HG02610 (cell line): ENCODE measurements at regions not wholly inside any gene's neighbourhood (a gene's known extent, or its start where the extent isn't known, plus 50 kb on each side); places are given as distances from the start of the nearest gene placed in this dataset.
A peak's percentile ranks its signal among the peaks of the same experiment; 100 is the strongest.
"Not testable (repeated sequence)": the region's sequence is repeated elsewhere in the genome, so short reads cannot be mapped to it uniquely, and the experiment has no call there.

Experiments
- ATAC-seq: cut with Tn5 transposase; IDR thresholded peaks from one replicate; pipeline ENCODE4 v1.9.1; 2021; ENCODE audit warnings: mild to moderate bottlenecking, moderate library complexity; ENCODE audit not compliant: unreplicated experiment

GRCh38 chr7:82625377-82625776, 181.8 kb upstream of the CACNA2D1 start:
- ATAC-seq: no peak

GRCh38 chr7:82624965-82625364, 181.4 kb upstream of the CACNA2D1 start:
- ATAC-seq: no peak

GRCh38 chr7:82624337-82624736, 180.8 kb upstream of the CACNA2D1 start:
- ATAC-seq: no peak

- ATAC-seq: no peak
Measured at GRCh38 chr7:82623812-82624211, 180.2 kb upstream of the CACNA2D1 start.

GRCh38 chr7:82617156-82617555, 173.6 kb upstream of the CACNA2D1 start:
- no peak for ATAC-seq

GRCh38 chr7:82616059-82616728, 172.6 kb upstream of the CACNA2D1 start:
- ATAC-seq: no peak

- peak; percentile 93 for ATAC-seq
Measured at GRCh38 chr7:82615527-82615926, 171.9 kb upstream of the CACNA2D1 start.

- no peak for ATAC-seq
Measured at GRCh38 chr7:82609746-82610145, 166.2 kb upstream of the CACNA2D1 start.

GRCh38 chr7:82605247-82605864, 161.8 kb upstream of the CACNA2D1 start:
- peak; percentile 46 for ATAC-seq

DNA sequence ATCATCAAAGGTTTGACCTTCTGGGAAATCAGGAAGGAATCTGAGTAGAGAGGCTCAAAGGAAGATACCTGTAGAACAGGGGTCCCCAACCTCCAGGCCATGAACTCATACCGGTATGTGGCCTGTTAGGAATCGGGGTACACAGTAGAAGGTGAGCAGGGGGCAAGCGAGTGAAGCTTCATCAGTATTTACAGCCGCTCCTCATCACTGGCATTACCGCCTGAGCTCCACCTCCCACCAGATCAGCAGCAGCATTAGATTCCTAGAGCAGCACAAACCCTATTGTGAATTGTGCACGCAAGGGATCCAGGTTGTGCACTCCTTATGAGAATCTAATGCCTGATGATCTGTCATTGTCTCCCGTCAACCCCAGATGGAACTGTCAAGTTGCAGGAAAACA, 158.5 kb upstream of the CACNA2D1 start:
- no peak for ATAC-seq

GRCh38 chr7:82600531-82600930, 157.0 kb upstream of the CACNA2D1 start:
- no peak for ATAC-seq

GRCh38 chr7:82599895-82600294, 156.3 kb upstream of the CACNA2D1 start:
- ATAC-seq: no peak

GRCh38 chr7:82598958-82599357, 155.4 kb upstream of the CACNA2D1 start:
- ATAC-seq: no peak

DNA sequence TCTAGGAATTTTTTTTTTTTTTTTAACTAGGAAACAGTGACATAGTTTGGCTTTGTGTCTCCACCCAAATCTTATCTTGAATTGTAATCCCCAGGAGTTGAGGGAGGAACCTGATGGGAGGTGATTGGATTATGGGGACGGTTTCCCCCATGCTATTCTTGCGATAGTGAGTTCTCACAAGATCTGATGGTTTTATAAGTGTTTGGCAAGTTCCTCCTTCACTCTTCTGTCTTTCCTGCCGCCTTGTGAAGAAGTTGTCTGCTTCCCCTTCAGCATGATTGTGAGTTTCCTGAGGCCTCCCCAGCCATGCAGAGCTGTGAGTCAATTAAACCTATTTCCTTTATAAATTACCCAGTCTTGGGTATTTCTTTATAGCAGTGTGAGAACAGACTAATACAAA, 152.2 kb upstream of the CACNA2D1 start:
- not testable (repeated sequence) for ATAC-seq

DNA sequence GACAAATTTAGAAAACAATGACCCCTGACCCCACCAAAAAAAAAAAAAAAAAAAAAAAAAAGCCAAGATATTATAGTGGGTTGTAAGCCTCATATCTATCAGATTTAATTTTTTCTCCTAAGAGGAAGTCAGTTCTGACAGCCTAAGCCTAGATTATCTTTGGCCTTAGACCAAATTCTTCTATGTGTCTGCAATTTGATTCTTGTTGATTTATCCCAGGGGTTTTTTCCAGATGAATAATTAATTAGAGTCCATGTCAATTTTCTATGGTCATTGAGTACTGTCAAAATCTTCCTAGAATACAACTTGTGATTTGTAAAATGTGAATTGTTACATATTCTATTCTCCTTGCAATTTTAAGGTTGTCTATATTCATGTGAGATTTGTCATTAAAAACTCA, 151.6 kb upstream of the CACNA2D1 start:
- no peak for ATAC-seq

- no peak for ATAC-seq
Measured at GRCh38 chr7:82594665-82595064, 151.1 kb upstream of the CACNA2D1 start.

DNA sequence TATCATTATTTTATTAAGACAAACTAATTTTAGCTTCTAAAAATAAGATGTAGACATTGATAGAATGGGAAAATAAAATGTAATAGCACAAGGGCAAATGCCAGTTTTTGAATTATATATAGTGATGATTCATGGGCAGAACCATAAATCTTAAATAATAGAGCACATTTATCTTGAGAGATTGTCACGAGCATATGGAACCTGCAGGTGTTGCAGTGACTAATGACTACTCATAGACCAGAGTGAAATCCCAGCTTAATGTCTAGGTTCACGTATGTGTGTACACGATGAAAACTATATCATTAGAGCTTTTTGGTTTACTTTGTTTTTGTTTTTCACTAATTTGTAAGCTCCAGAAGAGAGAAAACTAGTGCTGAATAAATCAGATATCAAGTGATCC, 150.2 kb upstream of the CACNA2D1 start:
- no peak for ATAC-seq

GRCh38 chr7:82592416-82592815, 148.8 kb upstream of the CACNA2D1 start:
- no peak for ATAC-seq

DNA sequence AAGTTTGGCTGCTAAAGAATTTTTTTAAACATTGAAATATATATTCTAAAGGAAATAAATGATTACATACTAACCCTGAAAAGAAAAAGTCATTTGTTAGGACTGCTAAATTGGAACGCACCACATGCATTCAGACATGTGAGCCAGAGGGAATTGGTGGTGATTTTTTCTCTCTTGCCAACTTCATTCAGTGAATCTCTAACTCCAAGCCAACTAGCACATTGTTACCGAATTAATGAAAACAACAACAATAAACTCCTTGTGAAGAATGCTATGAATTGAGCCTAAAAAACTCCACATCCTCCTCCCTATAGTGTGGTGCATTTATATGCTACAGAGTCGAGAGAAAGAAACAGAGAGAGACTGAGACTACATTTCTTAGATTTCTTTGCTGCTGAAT, 135.5 kb upstream of the CACNA2D1 start:
- no peak for ATAC-seq

- ATAC-seq: no peak
Measured at GRCh38 chr7:82578430-82578829, 134.9 kb upstream of the CACNA2D1 start.

- peak; percentile 91 for ATAC-seq
Measured at GRCh38 chr7:82572195-82572880, 128.8 kb upstream of the CACNA2D1 start.

DNA sequence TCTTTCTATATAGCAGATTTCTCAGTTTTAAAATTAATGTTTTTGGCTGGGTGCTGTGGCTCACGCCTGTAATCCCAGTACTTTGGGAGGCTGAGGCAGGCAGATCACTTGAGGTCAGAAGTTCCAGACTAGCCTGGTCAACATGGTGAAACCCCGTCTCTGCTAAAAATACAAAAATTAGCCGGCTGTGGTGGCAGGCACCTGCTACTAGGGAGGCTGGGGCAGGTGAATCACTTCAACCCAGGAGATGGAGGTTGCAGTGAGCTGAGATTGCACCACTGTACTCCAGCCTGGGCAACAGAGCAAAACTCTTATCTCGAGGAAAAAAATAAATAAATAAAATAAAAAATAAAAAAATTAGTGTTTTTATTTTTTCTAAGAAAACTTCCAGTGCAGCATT, 127.5 kb upstream of the CACNA2D1 start:
- not testable (repeated sequence) for ATAC-seq
